ENCODE measurements at regions not wholly inside any gene's neighbourhood (a gene's known extent, or its start where the extent isn't known, plus 50 kb on each side); places are given as distances from the start of the nearest gene placed in this dataset.

- TF ChIP-seq CTCF (IDR thresholded peaks at IDR 0.05; ENCODE audit: low read length), result no peak
- TF ChIP-seq EZH2 (IDR thresholded peaks at IDR 0.05; ENCODE audit: borderline replicate concordance, low read length), result no peak
These were observed 909.2 kb upstream of the PRKX start for GRCh38 chrX:4622486-4623167.

Data from OCI-LY1 (cell line).